COLO829 (cell line): ENCODE measurements at regions not wholly inside any gene's neighbourhood (a gene's known extent, or its start where the extent isn't known, plus 50 kb on each side); places are given as distances from the start of the nearest gene placed in this dataset.

Experiments
- DNase-seq: peaks from one replicate; pipeline ENCODE4 v3.0.0; 2012; ENCODE audit warnings: low spot score

DNA sequence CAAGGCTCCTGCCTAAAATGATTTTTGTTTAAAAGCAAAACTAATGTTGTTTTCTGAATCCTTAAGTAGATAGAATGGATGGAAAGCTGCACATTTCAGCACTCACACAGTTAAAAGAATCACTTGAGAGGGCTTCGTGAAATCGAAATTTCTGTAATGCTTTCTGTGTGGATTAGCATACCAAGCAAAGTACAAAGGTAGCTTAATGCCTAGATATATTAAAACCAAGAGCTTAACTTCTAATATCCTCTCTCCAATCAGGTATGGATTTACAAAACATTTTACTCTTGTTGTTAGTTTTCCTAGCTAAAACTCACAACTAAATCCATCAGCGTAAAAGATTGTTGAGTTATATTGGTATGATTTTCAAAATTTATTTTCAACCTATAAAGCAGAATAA, 378.8 kb upstream of the PRMT6 start:
- DNase-seq = no peak

DNA sequence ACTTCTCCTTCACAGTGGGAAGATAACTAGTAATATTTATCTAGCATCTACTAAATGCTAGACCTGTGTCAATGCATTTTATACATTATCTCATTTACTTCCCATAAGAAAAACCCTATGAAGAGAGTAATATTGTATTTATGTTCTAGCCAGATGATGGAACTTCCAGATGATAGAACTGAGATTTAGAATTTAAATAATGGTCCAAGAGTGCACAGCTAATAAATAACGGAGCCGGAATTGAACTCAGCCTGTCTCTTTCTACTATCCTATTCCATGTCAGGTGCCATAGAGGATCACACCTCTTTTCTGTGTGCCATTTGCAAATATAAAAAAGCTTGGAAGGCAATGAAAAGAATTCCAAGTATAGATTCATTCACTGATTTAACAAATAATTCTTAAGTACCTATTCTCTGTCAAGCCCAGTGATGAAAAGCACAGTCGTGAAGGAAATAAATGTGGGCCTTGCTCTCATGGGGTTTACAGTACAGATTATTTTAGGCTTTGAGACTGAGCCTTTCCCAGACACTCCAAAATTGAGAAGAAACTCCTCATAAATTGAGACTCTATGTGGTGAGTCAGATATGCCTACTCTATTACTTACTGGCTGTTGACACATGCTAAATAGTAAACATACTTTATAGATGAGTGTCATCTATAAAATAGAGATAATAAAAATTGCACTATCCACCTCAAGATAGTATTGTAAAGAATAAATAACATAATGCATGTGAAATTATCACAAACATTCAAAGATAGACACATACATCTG, 378.0 kb upstream of the PRMT6 start:
- no peak for DNase-seq

DNA sequence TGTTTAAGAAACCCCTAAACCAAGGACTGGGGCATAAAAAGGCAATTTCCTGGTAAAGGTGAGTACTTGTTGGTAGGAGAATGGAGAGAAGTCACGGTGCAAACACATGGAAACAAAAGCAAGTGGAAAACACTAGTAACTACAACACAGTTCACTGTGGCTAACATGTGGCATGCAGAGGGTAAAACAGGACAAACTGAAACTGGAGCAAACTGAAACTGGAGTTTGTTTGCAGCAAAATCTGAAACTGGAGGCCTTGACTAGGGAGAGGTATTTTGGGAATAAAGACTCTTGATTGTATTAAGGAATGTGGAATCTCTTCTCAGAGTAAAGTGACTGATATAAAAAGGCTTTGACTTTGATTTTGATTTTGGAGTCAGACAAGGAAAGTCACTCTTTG, 376.3 kb upstream of the PRMT6 start:
- DNase-seq = no peak

DNA sequence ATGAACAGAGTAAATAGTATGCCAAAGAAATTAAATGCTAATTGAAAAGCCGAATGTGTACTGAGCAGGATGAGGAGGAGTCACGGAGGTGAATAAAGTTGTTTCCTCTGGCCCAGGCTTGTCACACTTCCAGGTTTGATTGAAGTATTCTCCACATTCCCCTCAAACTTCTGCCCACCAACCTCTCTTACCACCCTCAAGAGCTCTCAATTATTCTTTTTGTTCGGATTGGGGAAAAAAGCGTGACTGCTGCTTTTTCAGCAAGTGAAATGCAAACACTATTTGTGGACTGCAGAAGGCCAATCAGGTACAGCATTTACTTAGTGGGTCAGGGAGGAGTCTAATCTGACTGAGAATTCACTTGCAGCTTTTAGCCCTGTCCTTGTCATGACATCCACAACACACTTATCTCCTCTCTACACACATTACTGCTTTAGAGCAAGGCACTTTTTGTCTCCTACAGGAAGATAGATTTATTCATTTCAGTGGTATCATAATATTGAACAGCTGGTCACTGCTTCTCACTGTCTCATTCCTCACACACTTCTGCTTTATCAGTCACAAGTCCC, 375.6 kb upstream of the PRMT6 start:
- no peak for DNase-seq

DNA sequence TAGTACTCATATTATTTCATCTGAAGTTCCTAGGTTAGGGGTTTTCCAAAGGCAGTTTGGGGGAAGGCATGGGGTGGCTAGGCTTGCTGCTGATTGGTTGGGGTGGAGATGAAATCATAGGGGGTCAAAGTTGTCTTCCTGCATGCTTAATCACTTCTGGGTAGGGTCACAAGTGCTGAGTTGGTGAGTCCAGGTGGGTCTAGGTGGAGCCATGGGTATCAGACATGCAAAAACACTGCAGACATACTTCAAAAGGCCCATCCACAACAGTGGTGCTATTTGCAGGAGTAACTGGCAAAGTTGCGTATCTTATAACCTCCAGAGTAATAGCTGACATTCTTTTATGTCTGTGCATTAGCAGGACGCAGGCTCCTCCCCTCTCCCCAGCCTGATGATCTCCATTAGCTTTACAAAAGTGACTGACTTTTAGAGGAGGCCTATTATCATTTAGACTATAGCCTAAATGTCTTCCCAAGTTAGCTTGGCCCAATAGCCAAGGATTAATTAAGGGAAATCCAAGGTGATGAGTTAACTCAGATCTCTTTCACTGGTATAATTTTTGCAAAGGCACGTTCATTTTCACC, 374.4 kb upstream of the PRMT6 start:
- no peak for DNase-seq

DNA sequence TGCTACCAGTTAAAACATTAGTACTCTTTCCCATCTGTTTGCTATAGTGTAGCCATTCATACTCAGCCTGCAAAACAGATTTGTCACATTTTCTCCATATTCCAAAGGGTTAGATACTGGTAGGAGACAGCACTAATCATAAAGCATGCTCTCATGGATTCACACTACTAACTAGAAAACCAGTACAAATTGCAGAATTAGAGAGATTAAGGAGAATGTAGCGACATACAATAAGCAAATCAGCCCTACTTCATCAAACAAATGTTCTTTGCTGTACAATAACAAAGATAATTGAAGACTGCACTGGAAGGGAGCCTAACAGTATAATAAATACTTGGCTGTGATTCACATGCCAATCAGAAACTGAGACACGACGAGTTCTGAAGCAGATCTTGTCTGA, 368.0 kb upstream of the PRMT6 start:
- no peak for DNase-seq

DNA sequence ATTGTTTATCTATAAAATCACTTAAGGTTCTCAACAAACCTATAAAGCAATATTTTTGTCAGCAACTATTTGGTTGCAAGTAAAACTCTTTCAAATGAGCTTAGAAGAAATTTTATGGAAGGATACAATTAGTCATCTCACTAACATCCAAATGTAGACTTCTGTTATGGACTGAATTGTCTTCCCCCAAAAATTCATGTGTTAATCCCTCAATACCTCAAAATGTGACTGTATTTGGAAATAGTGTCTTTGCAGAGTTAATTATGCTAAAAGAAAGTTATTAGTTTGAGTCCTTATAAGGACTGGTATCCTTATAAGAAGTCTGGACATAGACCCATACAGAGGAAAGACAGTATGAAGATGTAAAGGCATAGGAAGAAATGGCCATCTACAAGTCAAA, 357.8 kb upstream of the PRMT6 start:
- DNase-seq = no peak

DNA sequence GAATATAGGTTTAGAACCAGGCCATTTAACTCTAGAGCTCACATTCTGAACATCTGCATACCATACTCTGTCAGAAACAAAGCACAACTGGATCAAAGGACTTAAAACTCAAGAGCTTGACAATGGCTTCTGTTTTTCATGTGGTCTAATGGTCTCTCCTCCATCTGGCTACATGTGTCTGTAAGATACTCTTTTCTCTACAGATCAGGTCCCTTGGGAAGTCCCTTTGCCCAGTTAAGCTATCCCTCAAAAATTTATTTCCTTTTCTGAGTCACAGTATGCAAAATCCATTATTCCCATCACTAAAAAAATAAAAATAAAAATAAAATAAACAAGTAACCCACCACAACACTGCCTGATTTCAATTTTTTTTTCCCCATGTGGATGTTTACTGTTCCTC, 357.0 kb upstream of the PRMT6 start:
- no peak for DNase-seq

DNA sequence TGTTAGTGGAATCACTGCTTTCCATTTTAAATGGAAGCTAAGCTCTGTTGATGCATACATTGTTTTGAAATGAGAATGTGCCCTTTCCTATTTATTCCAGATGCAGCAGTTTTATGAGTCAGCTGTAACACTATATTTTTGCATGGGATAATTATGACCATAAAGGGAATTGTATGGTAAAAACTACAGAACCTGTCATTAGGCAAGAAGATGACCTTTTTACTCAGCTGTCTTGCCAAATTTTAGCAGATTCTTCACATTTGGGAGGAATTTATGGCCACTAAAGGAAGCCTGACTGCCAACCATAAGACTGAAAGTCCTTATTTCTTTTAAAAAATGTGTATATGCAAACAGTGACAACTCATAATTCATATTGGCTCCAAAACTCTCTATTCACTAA, 356.3 kb upstream of the PRMT6 start:
- DNase-seq = no peak

DNA sequence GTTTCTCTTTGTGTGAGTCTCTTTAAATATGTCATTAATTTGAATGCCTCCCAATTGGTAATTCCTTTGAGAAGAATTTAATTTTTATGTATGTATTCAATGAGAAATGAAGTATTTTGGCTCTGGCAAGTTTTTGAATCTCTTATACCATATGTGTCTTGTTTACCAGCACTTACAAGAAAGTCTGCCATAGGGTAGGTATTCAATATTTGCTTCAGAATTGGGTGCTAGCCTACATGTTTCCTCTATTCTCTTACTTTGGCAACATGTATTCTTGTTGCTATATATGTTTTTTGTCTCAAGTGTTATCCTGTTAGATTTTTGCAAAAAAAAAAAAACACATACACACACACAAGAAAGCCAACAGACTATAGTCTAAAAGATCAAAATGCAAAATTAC, 350.5 kb upstream of the PRMT6 start:
- DNase-seq = no peak

DNA sequence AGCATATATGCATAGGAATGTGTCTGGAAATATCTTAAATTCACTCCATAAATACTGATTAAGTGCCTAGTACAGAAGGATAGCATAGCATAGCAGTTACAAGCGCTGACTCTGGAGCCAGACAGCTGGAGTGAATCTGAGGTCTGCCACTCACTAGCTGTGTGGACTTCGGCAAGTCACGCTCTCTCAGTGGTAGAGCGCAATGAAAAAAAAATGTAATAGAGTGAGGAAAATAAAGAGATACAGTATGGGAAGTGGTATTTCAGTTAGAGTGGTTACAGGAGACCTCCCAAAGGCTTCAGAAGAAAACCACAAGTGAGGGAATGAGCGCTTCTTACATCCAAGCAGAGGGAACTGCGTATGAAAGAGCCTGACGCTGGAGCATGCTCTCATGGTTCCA, 338.9 kb upstream of the PRMT6 start:
- no peak for DNase-seq

DNA sequence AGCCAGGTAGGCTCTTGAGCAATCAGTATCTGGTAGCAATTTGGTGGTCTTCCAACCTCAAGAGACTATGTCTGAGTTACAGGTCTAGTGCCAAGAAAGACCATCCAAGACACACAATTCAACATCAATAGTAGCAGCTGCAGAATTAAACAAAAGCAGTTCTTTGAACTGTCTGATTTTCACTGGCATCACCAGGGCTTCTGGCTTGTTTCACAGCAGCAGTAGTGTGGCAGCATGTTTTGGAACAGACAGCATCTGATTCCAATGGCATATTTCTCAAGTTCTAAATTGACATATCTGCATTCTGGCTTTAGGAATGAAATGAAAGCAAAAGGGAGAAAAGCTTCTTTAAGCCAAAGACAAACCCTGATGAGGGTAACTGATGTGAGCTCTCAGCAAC, 334.7 kb upstream of the PRMT6 start:
- DNase-seq = no peak

DNA sequence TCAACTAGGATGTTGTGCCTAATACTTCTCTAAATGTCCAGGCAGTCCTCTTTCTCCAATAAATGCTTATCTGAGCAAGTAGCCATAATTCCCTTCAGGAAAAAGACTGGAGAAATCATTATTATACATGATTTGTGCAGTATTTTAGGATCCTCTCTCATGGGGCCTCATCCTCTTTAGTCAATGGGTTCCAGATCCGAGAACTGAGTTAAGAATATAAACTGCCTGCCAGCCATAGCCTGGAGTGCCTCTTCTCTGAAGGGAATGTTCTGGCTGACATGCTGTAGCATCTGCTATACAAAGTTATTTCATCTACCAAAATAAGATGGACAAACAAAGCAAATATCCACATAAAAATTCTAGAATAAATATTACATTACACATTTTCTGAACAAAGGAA, 334.0 kb upstream of the PRMT6 start:
- no peak for DNase-seq

DNA sequence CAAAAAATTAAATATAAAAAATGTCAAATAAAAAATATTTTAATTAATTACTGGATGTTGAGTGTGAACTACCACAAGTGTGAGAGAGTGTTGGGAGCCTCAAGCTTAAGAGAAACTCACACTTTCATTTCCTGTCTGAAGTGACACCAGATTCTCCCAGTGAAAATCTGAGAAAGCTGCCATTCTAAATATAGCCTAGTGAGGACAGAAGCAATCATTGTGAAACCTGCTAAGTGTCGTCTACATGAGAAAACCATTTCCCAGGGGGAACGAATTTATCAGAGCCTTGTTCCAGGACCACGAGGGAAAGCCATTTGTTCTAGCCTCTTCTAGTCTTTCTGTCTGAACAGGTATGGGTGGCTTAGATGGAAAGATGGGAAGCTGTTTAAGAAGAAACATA, 329.3 kb upstream of the PRMT6 start:
- no peak for DNase-seq

DNA sequence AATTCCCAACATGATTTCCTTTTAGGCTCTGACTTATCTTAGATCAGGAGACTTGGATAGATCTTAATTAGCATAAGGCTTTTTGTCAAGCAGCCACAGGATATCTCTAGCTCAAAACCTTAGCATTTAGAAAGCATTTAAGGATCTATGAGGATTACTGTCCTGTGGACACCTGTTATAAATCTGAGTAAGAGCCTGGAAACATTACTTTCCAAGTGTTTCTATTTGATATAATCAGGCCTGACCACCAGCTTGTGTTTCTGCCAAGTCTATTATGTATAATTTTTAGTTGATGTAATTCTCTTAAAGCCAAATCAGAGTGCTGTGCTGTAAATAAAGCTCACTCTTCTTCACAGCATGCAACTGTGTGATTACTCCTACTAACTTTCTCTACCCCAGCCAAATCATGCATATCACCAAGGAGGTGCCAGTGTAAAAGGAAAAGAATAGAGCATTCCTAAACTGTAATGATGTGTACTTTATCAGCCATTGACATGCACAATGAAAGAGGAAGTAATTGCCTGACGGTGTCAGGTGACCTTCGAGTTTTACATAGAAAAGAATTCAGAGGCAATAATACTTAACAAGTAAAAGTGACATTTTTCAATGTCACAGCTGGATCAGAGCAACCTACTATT, 309.9 kb upstream of the PRMT6 start:
- DNase-seq = no peak

DNA sequence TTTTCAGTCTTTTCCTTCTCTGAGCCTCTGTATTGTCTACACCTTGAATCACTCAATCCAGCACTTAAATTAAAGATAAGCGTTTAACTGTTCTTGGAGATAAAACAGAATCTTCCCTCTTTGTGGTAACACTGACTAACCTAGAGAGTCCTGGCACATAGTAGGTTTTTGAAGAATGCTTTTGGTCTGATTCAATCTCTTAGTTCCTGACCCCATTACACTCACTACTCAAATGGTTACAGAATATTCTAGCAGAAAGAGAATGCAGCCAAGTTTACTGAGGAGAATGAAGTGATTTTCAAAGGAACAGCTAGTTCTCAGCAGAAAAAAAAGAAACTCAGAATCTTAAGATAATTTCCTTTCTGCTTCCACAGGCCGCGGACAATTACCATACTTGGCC, 309.2 kb upstream of the PRMT6 start:
- no peak for DNase-seq

DNA sequence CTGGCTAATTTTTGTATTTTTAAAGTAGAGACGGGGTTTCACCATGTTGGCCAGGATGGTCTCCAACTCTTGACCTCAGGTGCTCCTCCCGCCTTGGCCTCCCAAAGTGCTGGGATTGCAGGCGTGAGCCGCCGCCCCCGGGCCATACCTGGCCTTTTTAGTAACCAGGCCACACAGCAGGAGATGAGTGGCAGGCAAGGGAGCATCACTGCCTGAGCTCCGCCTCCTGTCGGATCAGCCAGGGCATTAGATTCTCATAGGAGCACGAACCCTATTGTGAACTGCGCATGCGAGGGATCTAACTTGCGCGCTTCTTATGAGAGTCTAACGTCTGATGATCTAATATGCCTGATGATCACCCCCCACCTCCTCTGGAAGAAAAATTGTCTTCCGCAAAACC, 308.7 kb upstream of the PRMT6 start:
- DNase-seq = no peak

DNA sequence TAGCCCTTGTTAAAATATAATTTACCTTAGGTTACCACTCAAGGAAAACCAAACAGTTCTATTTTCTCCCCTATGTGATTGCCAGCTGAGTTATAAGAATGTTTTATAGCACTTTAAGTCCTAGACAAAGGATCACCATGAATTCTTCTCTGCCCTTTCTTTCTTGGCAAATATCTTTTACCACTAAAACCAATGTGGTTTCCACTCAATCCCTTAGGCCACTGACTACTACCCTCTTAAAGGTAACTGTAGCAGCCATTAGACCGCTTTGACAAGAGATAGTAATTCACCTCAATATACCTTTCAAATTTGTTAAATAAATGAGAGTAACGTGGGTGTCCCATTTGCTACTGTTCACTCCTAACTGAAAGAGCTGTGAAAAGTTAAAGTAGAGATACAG, 307.9 kb upstream of the PRMT6 start:
- DNase-seq = no peak

DNA sequence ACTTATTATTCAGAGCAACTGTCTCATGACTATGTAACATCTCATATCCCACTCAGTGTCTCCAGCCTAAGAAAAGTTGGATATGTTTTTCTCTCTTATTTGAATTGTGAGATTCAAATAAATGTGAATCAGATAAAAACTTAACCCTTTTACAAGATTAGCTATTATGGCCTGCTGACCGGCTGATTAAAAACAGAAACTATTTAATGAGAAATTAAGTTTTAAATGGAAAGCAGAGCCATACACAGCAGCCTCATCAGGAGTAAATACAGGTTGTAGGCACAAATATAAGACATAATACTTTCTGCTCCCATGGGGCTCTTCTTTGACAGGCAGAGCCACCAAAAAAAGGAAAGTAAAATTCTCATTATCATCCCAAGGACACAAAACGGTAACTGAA, 307.0 kb upstream of the PRMT6 start:
- DNase-seq = no peak

DNA sequence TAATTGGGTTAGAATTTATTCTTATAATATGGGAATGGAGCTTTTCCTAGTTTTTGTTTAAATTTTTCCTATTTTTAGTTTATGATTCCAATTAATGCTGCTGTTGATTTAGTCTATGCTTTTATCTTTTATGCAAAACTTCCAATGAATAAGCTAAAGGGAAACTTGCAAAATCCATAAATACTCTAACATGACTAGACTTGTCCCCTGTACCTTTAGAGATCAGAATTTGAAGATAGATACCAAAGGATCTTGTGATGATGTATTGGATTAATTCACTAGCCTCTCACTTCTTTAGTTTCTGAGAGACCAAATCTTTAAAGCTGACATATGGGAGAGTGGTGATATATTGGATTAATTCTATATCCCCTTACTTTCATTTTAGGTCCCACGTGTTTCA, 306.6 kb upstream of the PRMT6 start:
- no peak for DNase-seq

DNA sequence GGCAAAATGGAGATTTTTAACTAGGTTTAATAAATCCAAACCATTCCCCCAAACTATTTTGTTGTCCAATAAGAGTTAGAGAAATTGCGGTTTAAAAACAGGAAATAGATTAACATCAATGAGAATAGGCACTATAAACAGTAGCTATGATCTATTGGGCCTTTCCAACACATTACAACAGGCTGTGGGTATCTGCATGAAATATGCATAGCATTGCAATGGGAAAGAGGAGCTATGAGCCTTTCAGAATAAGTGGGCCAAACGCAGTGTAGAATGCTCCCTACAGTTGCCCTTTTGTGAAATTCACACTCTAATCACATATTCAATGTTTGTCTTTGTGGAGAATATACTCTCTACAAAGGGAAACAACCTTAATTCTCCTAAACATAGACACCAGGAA, 305.5 kb upstream of the PRMT6 start:
- no peak for DNase-seq

DNA sequence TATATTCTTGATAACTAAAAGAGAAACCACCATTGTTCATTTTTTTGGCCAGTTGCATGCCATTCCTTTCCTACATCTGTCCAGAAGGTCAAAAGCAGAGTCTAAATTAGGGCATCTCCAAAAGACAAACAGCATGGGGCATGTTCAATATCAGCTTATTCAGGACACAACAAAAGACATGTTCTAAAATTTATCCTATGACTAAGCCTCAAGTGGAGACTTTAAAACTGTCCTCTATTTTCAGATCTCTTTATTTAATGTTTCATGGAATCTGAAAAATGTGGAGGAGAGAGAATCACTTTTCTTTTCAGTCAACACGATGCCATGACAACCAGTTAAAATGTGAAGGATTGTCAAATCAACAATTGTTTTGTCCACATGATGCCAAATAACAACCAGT, 303.4 kb upstream of the PRMT6 start:
- peak; percentile 2 for DNase-seq

DNA sequence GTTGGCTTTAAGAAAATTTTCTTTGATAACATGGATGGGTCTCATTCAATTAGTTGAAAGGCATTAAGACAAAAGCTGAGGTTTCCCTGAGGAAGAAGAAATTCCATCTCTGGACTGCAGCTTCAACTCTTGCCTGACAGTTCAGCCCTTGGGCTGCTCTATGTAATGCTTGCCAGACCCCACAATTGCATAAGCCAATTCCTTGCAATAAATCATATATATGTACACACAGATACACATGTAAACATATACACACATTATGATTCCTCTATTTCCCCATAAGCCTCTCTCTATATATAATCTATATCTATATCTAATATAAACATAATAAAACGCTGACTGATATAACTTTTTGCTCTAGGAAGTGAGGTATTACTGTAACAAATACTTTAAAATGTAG, 301.5 kb upstream of the PRMT6 start:
- no peak for DNase-seq
